ENCODE measurements at regions not wholly inside any gene's neighbourhood (a gene's known extent, or its start where the extent isn't known, plus 50 kb on each side); places are given as distances from the start of the nearest gene placed in this dataset.

- Histone ChIP-seq H3K4me3 (no peak overlapping the region), H3K27me3 (ENCODE audit: insufficient read depth in 3 of 3, low read length in 2 of 3) (no peaks in the 10 kb centered on the region), H3K9me3 (peaks cover 12% of the 10 kb centered on the region), H3K27ac (no peak overlapping the region), H3K36me3 (ENCODE audit: insufficient read depth in 1 of 2, low read depth in 1 of 2) (no peaks in the 10 kb centered on the region), H3K4me1 (no peaks in the 10 kb centered on the region)
- no peak for ATAC-seq
- TF ChIP-seq CTCF (IDR thresholded peaks at IDR 0.05): no peak
- WGBS, 3 donors: 97 to 100% (median 98%) methylated on average over 1 of the region's 1 CpG
- intact Hi-C loops (cut with DNase I): no loop called here
- no peak for DNase-seq
Measured at GRCh38 chr7:111630862-111631261, 68.6 kb upstream of the IMMP2L start.

- H3K36me3 ChIP-seq (ENCODE audit: insufficient read depth in 1 of 2, low read depth in 1 of 2): no peaks in the 10 kb centered on the region
- no peak for TF ChIP-seq CTCF (IDR thresholded peaks at IDR 0.05)
- 84 to 90% (median 89%) methylated on average over 4 of the region's 4 CpGs for WGBS, 3 donors
- ATAC-seq: no peak
- H3K9me3 ChIP-seq: no peaks in the 10 kb centered on the region
- no peak overlapping the region for H3K27ac ChIP-seq
- intact Hi-C loops (cut with DNase I): no loop called here
- no peak overlapping the region for H3K4me3 ChIP-seq
- no peak for DNase-seq
- H3K4me1 ChIP-seq: no peaks in the 10 kb centered on the region
- H3K27me3 ChIP-seq (ENCODE audit: insufficient read depth in 3 of 3, low read length in 2 of 3): no peaks in the 10 kb centered on the region
Measured at GRCh38 chr7:111622084-111622483, 59.8 kb upstream of the IMMP2L start.
